SK-N-SH treated with all-trans-retinoic acid at 6 μM for 48 hours (cell line): ENCODE measurements at regions not wholly inside any gene's neighbourhood (a gene's known extent, or its start where the extent isn't known, plus 50 kb on each side); places are given as distances from the start of the nearest gene placed in this dataset.

Experiments used
- CREB5 ChIP-seq: fragments of 250-450 bp; sonication (Bioruptor Pico); IDR thresholded peaks from 2 replicates; pipeline ENCODE4 v1.5.1; 2020; ENCODE audit warnings: low read depth, mild to moderate bottlenecking, moderate library complexity
- GLIS3 ChIP-seq: fragments of 250-450 bp; sonication (Bioruptor Pico); IDR thresholded peaks from 2 replicates; pipeline ENCODE4 v1.5.0; 2020; ENCODE audit warnings: mild to moderate bottlenecking, moderate library complexity
- ISL1 ChIP-seq: fragments of 250-450 bp; sonication (Bioruptor Pico); IDR thresholded peaks from 2 replicates; pipeline ENCODE4 v2.1.2; 2022; ENCODE audit warnings: mild to moderate bottlenecking, moderate library complexity
- OSR1 ChIP-seq: fragments of 250-450 bp; sonication (Bioruptor Pico); IDR thresholded peaks from 2 replicates; pipeline ENCODE4 v1.8.0; 2022; ENCODE audit warnings: moderate library complexity, mild to moderate bottlenecking, inconsistent platforms
- PATZ1 ChIP-seq: fragments of 250-450 bp; sonication (Bioruptor Pico); IDR thresholded peaks from 2 replicates; pipeline ENCODE4 v1.8.0; 2020; ENCODE audit warnings: mild to moderate bottlenecking, moderate library complexity, borderline replicate concordance
- PPARA ChIP-seq: fragments of 250-450 bp; sonication (Bioruptor Pico); IDR thresholded peaks from 2 replicates; pipeline ENCODE4 v1.5.0; 2020; ENCODE audit warnings: mild to moderate bottlenecking, borderline replicate concordance
- TCF4 ChIP-seq: fragments of 250-450 bp; sonication (Bioruptor Pico); IDR thresholded peaks from 2 replicates; pipeline ENCODE4 v1.8.0; 2021; ENCODE audit warnings: mild to moderate bottlenecking, moderate library complexity, borderline replicate concordance
- ZFP30 ChIP-seq: fragments of 450-650 bp; formaldehyde crosslinking; IDR thresholded peaks from 2 replicates; pipeline ENCODE4 v1.5.0; 2022; ENCODE audit warnings: mild to moderate bottlenecking, moderate library complexity
- ZNF565 ChIP-seq: fragments of 450-650 bp; formaldehyde crosslinking; conservative IDR thresholded peaks from 2 replicates; pipeline ENCODE4 v1.5.0; 2020; ENCODE audit warnings: low read depth, mild to moderate bottlenecking, moderate library complexity

GRCh38 chr9:99736291-99736690, 85.4 kb upstream of the NR4A3 start:
- TF ChIP-seq CREB5 (CRISPR knock-in tag) (no peak), ISL1 (CRISPR knock-in tag) (no peak), ZFP30 (CRISPR knock-in tag) (no peak), PPARA (CRISPR knock-in tag) (no peak), GLIS3 (CRISPR knock-in tag) (no peak), ZNF565 (CRISPR knock-in tag) (no peak), PATZ1 (CRISPR knock-in tag) (no peak), OSR1 (CRISPR knock-in tag) (no peak), TCF4 (CRISPR knock-in tag) (no peak)
